ENCODE measurements at regions not wholly inside any gene's neighbourhood (a gene's known extent, or its start where the extent isn't known, plus 50 kb on each side); places are given as distances from the start of the nearest gene placed in this dataset.

- no peak for DNase-seq
Observed at GRCh38 chr9:1598270-1598669, 416.9 kb upstream of the SMARCA2 start.

- DNase-seq = no peak
Observed at GRCh38 chr9:1599961-1600360, 415.2 kb upstream of the SMARCA2 start.

GRCh38 chr9:1604942-1605560 is 410.1 kb upstream of the SMARCA2 start:
- DNase-seq = peak; percentile 21

GRCh38 chr9:1606253-1606652 is 408.9 kb upstream of the SMARCA2 start:
- DNase-seq = no peak

DNA sequence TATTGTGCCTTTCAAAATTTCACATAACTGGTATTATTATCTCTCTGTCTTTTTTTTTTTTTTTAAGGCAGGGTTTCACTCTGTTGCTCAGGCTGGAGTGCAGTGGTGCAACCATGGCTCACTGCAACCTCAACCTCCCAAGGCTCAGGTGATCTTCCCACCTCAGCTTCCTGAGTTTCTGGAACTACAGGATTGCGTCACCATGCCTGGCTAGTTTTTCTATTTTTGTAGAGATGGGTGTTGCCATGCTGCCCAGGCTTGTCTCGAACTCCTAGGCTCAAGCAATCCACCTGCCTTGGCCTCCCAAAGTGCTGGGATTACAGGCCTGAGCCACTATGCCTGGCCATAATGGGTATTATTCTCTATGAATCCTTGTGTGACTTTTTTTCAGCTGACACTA is 402.3 kb upstream of the SMARCA2 start:
- no peak for DNase-seq

DNA sequence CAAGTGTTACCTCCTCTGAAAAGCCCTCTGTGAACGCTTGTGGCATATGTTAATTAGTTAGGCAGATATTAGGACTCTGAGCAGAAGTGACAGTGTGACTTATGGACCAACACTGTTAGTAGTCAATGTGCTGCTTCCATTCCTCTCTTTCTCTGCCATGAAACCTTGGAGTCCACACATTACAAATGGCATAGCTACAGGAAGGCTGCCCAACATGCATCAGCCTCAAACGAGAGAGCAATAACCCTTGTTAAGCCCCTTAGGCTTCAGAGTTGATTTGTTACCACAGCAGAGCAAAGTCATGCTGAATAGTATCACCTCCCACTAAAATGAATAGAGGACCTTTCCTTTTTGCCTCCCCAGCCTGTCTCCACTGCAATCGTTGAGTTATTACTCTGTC is 397.7 kb upstream of the SMARCA2 start:
- DNase-seq = no peak

DNA sequence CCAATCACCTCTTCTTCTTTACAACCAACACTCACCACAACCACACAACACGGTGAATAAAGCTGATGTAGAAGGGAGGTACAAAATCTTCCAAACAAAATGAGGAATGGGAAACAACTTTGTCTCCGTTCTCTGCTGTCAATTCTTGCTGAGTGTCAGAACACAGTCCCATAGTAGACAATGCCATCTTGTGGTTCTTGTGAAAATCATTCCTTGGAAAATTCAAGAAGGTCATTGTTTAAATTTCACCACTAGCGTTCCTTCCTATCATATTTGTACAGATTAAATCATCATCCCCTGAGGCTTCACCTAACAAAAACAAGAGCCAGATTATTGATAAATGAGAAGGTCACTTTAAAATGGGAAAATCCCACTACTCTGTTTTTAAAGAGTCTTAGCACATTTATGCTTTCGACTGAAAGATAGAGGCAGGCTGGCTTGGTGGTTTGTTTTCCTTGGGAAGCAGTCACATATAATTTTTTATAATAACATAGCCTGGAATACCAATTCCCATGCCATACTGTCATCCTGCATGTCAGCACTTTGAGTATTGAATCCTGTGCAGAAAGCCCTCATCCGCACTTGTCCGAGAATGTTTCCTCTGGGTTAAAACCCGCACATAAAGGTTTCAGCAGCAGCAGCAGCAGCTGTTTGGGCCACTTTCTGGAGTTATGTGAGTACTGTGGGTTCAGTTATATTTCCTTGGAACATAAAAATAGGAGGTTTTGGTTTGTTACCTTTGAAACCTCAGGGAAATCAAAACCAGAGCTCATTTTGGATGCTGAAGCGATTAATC is 395.0 kb upstream of the SMARCA2 start:
- DNase-seq = no peak

GRCh38 chr9:1637401-1637800 is 377.7 kb upstream of the SMARCA2 start:
- DNase-seq = no peak

- no peak for DNase-seq
Observed at GRCh38 chr9:1639166-1639565, 376.0 kb upstream of the SMARCA2 start.

DNA sequence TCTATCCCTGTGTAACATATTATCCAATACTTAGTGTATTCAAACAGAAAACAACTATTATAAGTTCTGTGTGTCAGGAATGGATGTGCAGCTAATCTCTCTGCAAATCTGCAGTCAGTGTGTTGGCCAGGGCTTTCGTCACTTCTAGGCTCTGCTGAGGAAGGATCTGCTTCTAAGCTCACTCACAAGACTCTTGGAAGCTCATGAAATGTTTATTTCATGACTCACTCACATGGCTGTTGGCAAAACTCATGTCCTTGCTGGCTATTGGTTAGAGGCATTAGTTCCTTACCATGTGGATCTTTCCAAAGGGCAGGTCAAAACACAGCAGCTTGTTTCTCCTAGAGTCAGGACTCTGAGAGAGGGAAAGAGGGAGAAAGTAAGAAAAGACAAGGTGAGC is 367.4 kb upstream of the SMARCA2 start:
- DNase-seq = no peak

- DNase-seq = no peak
Observed at GRCh38 chr9:1653282-1653681, 361.9 kb upstream of the SMARCA2 start.

DNA sequence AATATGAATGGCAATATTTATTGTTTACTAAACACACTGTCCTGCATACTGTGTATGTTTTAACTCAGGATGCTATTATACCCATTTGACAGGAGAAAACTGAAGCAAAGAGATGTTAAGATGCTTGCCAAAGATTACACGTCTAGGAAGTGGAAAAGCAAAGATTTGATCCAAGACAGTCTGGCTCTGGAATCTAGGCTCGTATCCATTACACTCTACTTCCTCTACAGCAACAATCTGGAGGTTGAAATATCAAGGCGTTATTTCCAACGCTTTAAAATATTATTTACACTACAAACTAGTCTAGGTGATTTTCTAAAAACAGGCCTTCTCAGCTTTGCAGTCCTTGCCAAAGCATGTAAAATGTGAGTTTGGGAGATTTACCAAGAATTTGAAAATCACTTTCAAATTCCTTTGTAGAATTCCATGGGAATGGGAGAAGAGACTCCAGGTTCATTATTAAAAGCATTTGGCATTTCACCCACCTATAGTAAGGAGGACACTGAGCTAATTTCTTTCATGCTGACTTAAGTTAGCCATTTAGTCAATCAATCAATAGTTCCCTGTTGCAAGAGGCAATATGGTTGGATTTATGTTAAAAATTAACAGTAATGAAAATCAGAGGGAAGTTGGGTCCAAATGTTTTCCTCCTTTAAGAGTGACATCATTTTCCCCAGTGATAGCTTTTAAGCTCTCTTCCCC is 356.3 kb upstream of the SMARCA2 start:
- no peak for DNase-seq

DNA sequence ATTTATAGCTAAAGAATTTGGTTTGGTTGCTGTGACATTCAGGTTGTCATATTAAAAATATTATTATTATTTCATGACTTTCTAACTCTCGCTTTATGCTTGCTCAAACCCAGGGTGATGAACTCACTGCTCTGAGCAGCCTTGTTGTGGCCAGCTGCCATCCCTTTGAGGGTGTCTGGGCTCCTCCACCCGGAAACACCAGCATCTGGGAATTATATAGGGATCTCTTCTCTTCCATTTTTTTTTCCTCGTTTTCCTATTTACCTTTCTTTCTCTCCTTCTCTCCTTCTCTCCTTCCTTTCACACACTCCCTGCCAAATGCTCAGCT is 355.8 kb upstream of the SMARCA2 start:
- DNase-seq = no peak

DNA sequence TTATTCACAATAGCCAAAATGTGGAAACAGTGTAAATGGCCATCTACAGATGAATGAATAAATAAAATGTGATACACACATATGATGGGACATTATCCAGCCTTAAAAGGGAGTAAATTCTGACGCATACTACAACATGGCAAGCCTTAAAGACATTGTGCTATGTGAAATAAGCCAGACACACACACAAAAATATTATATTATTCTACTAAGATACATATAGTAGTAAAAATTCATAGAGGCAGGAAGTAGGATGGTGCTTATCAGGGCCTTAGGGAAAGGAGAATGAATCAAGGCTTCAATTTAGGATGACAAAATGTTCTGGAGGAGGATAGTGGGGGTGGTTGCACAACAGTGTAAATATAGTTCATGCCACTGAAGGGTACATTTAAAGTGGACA is 346.7 kb upstream of the SMARCA2 start:
- DNase-seq = no peak

GRCh38 chr9:1673300-1673699 is 341.8 kb upstream of the SMARCA2 start:
- no peak for DNase-seq

- no peak for DNase-seq
Observed at GRCh38 chr9:1676771-1677170, 338.4 kb upstream of the SMARCA2 start.

- no peak for DNase-seq
Observed at GRCh38 chr9:1683951-1684350, 331.2 kb upstream of the SMARCA2 start.

DNA sequence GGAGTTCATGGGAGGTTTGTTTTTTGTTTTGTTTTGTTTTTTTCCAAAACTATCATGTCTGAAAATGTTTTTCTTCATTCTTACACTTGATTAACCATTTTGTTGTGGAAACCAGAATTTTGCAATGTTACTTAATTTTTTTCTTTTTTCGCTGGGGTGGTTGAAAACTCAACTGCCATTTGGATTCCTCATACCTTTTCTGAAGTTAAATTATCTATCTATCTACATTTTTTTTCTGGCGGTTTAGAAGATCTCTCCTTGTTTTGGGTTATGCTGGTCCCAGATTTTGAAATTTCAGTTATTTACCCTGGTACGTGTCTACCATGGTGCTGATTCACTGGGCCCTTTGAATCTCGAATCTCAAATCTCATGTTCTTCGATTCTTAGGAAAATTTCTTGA is 316.2 kb upstream of the SMARCA2 start:
- DNase-seq = no peak

GRCh38 chr9:1701113-1701512 is 314.0 kb upstream of the SMARCA2 start:
- no peak for DNase-seq

GRCh38 chr9:1702701-1703100 is 312.4 kb upstream of the SMARCA2 start:
- no peak for DNase-seq

GRCh38 chr9:1707291-1707690 is 307.9 kb upstream of the SMARCA2 start:
- DNase-seq = no peak

DNA sequence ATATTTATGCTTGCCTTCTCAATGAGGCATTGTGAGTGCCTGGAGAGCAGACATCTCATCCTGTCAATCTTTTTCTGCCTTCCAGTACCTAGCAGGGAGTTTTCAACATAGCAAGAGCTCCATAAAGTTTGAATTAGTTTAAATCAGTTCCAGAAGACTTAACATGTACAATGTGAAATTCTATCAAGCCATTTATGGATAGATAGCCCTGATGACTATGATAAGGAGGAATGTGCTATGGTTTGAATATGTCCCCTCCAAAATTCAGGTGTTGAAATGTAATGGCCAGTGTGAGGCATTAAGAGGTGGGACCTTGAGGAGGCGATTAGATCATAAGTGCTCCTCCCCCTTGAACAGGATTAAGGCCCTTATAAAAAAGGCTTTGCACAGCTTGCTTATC is 306.9 kb upstream of the SMARCA2 start:
- DNase-seq = no peak

DNA sequence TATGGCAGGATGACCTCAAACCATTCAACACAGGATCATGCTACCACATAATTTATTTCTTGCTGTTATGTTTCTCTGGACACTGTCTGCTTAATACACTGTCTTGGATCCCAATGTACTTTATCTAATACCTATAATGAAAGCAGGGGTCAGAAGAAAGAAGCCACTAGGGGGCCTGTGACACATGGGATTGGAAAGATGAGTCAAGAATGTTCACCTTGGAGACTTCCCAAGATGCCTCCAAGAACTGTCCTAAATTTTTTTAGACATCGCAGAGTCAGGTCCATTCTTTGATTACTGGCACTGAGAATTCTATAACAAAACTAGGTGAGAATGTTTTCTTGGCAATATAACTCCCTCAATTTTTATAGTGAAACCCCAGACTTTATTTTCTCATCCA is 305.8 kb upstream of the SMARCA2 start:
- no peak for DNase-seq

- DNase-seq = no peak
Observed at GRCh38 chr9:1712861-1713450, 302.2 kb upstream of the SMARCA2 start.
